ENCODE measurements at regions not wholly inside any gene's neighbourhood (a gene's known extent, or its start where the extent isn't known, plus 50 kb on each side); places are given as distances from the start of the nearest gene placed in this dataset.
A peak's percentile ranks its signal among the peaks of the same experiment; 100 is the strongest.

GRCh38 chr7:37504801-37505200 lies 56.1 kb upstream of the ELMO1 start:
- TF ChIP-seq, protein P1, sequence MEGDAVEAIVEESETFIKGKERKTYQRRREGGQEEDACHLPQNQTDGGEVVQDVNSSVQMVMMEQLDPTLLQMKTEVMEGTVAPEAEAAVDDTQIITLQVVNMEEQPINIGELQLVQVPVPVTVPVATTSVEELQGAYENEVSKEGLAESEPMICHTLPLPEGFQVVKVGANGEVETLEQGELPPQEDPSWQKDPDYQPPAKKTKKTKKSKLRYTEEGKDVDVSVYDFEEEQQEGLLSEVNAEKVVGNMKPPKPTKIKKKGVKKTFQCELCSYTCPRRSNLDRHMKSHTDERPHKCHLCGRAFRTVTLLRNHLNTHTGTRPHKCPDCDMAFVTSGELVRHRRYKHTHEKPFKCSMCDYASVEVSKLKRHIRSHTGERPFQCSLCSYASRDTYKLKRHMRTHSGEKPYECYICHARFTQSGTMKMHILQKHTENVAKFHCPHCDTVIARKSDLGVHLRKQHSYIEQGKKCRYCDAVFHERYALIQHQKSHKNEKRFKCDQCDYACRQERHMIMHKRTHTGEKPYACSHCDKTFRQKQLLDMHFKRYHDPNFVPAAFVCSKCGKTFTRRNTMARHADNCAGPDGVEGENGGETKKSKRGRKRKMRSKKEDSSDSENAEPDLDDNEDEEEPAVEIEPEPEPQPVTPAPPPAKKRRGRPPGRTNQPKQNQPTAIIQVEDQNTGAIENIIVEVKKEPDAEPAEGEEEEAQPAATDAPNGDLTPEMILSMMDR (IDR thresholded peaks at IDR 0.05): no peak
- TF ChIP-seq EP300 (IDR thresholded peaks at IDR 0.05): no peak
- no peak for TF ChIP-seq POLR2AphosphoS5 (IDR thresholded peaks at IDR 0.05)
- no peak for TF ChIP-seq POLR2A (IDR thresholded peaks at IDR 0.05)

DNA sequence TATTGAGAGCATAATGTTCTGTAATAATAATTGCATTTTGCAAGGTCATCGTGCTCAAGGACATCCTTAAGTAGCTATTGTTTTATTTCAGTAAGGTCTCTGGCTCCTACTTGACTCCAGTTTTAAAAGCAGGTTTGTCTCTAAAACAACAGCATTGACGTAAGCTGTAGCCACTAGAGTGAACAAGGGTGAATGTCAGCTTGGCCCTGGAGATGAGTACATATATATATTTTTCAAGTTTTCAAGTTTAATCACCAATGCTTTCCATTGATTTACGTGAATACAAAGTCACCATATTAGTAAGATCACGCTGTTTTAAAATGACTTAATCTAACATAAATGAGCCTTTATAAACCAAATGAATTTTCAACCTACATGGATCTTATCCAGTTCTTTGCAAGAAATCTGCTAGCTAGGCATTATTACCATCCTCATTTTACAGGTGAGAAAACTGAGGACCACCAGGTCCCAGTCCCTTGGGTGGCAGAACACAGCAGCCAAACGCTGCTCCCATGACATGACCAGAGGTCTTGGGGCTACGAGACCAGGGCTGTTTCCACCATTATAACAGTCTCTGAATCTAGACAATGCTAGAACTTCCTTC lies 57.2 kb upstream of the ELMO1 start:
- no peak for DNase-seq
- 59 to 82% (median 75%) methylated on average over 6 of the region's 6 CpGs for WGBS, 5 donors
- no peak overlapping the region for H3K27ac ChIP-seq
- H3K36me3 ChIP-seq: no peaks in the 10 kb centered on the region
- no peaks in the 10 kb centered on the region for H3K4me1 ChIP-seq
- H3K4me3 ChIP-seq: no peak overlapping the region
- intact Hi-C loops (cut with DNase I; ENCODE audit: low total_unique reads): no loop called here
- no peaks in the 10 kb centered on the region for H3K9me3 ChIP-seq
- TF ChIP-seq POLR2AphosphoS5 (IDR thresholded peaks at IDR 0.05) (no peak), EP300 (IDR thresholded peaks at IDR 0.05) (no peak), POLR2A (IDR thresholded peaks at IDR 0.05) (no peak)
- TF ChIP-seq, protein P1 (IDR thresholded peaks at IDR 0.05): no peak
- H3K27me3 ChIP-seq: no peaks in the 10 kb centered on the region

More at GRCh38 chr7:37504801-37505200, 56.1 kb upstream of the ELMO1 start:
- Histone ChIP-seq H3K36me3 (no peaks in the 10 kb centered on the region), H3K27me3 (no peaks in the 10 kb centered on the region), H3K4me1 (no peaks in the 10 kb centered on the region), H3K4me3 (no peak overlapping the region), H3K9me3 (no peaks in the 10 kb centered on the region), H3K27ac (no peak overlapping the region)
- no peak for DNase-seq
- intact Hi-C loops (cut with DNase I; ENCODE audit: low total_unique reads): no loop called here

GRCh38 chr7:37508118-37508517 lies 59.5 kb upstream of the ELMO1 start:
- TF ChIP-seq POLR2AphosphoS5 (IDR thresholded peaks at IDR 0.05): no peak
- TF ChIP-seq, protein P1 (IDR thresholded peaks at IDR 0.05): no peak
- TF ChIP-seq POLR2A (IDR thresholded peaks at IDR 0.05): no peak
- intact Hi-C loops (cut with DNase I; ENCODE audit: low total_unique reads): no loop called here
- no peak for DNase-seq
- no peak overlapping the region for H3K27ac ChIP-seq
- no peaks in the 10 kb centered on the region for H3K36me3 ChIP-seq
- no peaks in the 10 kb centered on the region for H3K4me1 ChIP-seq
- 53 to 62% (median 59%) methylated on average over 3 of the region's 3 CpGs for WGBS, 5 donors
- H3K27me3 ChIP-seq: peaks cover 0 to 5% (median 0%) of the 10 kb centered on the region in 3 donors
- H3K9me3 ChIP-seq: no peaks in the 10 kb centered on the region
- H3K4me3 ChIP-seq: no peak overlapping the region

DNA sequence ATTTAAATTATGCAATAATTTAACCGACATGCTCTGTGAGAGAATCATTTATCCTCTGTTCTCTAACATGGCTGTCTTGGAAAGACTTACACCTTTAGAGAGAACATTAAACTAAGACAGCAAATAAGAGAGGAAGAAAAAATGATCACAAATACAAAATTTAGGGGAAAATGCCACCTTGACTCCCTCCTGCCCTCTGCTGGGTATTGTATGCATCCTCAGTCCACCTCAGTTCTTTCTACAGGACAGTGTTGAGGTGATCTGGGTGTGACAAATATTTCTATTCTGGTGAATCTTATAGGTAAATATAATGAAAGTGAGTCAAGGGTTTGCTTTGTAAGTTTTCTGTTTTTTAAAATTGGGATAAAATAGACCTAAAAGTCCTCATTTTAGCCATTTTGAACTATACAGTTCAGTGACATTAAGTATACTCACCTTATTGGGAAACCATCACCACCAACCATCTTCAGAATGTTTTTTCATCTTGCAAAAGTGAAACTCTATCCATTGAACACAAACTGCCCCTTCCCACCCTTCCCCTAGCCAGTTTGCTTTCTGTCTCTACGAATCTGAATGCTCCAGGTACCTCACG lies 61.5 kb upstream of the ELMO1 start:
- H3K36me3 ChIP-seq: no peaks in the 10 kb centered on the region
- TF ChIP-seq, protein P1 (IDR thresholded peaks at IDR 0.05): peak in 4 of 7 experiments; percentile 14 to 28 (median 24)
- no peak for TF ChIP-seq POLR2AphosphoS5 (IDR thresholded peaks at IDR 0.05)
- H3K4me1 ChIP-seq: no peaks in the 10 kb centered on the region
- intact Hi-C loops (cut with DNase I; ENCODE audit: low total_unique reads): no loop called here
- H3K27ac ChIP-seq: no peak overlapping the region
- H3K9me3 ChIP-seq: no peaks in the 10 kb centered on the region
- 68 to 83% (median 81%) methylated on average over 3 of the region's 3 CpGs for WGBS, 5 donors
- no peak overlapping the region for H3K4me3 ChIP-seq
- DNase-seq: peak in 1 of 2 donors; percentile 32
- H3K27me3 ChIP-seq: peaks cover 0 to 5% (median 0%) of the 10 kb centered on the region in 3 donors
